Osteocyte (in vitro differentiated cells): ENCODE measurements at regions not wholly inside any gene's neighbourhood (a gene's known extent, or its start where the extent isn't known, plus 50 kb on each side); places are given as distances from the start of the nearest gene placed in this dataset.

Source experiments
- DNase-seq: peaks from one replicate; pipeline ENCODE4 v3.0.0; 2021; ENCODE audit warnings: mixed read lengths; ENCODE audit not compliant: unreplicated experiment; ENCODE audit errors: extremely low spot score
- H3K27ac Mint-ChIP-seq: one replicate; pipeline ENCODE4 v1.8.0; 2021; ENCODE audit warnings: mild to moderate bottlenecking, mixed read lengths; ENCODE audit not compliant: unreplicated experiment
- H3K27me3 Mint-ChIP-seq: one replicate; pipeline ENCODE4 v1.8.0; 2021; ENCODE audit warnings: mixed read lengths; ENCODE audit not compliant: unreplicated experiment
- H3K36me3 Mint-ChIP-seq: one replicate; pipeline ENCODE4 v1.8.0; 2021; ENCODE audit warnings: mixed read lengths; ENCODE audit not compliant: unreplicated experiment
- H3K4me1 Mint-ChIP-seq: one replicate; pipeline ENCODE4 v1.8.0; 2021; ENCODE audit warnings: mixed read lengths; ENCODE audit not compliant: unreplicated experiment
- H3K4me3 Mint-ChIP-seq: one replicate; pipeline ENCODE4 v1.8.0; 2021; ENCODE audit warnings: mild to moderate bottlenecking, moderate library complexity, mixed read lengths; ENCODE audit not compliant: unreplicated experiment
- H3K9me3 Mint-ChIP-seq: one replicate; pipeline ENCODE4 v1.8.0; 2021; ENCODE audit warnings: mixed read lengths; ENCODE audit not compliant: unreplicated experiment
- CTCF ChIP-seq: fragments of 200-600 bp; sonication (generic); IDR thresholded peaks from 2 replicates; pipeline ENCODE4 v1.5.0; 2021; ENCODE audit warnings: antibody characterized with exemption, mild to moderate bottlenecking, moderate library complexity

GRCh38 chr20:40489886-40490285 lies 199.2 kb downstream of the MAFB start:
- Mint-ChIP-seq H3K4me1 (peaks cover 9% of the 10 kb centered on the region), H3K27me3 (peaks cover 3% of the 10 kb centered on the region), H3K9me3 (no peaks in the 10 kb centered on the region), H3K27ac (no peak overlapping the region), H3K4me3 (no peak overlapping the region), H3K36me3 (no peaks in the 10 kb centered on the region)
- DNase-seq, result peak; percentile 17
- no peak for TF ChIP-seq CTCF

GRCh38 chr20:40488401-40488800 lies 200.6 kb downstream of the MAFB start:
- no peak for TF ChIP-seq CTCF
- no peaks in the 10 kb centered on the region for H3K9me3 Mint-ChIP-seq
- H3K27me3 Mint-ChIP-seq, result peaks cover 7% of the 10 kb centered on the region
- peaks cover 9% of the 10 kb centered on the region for H3K4me1 Mint-ChIP-seq
- no peak for DNase-seq
- no peaks in the 10 kb centered on the region for H3K36me3 Mint-ChIP-seq
- no peak overlapping the region for H3K4me3 Mint-ChIP-seq
- no peak overlapping the region for H3K27ac Mint-ChIP-seq

GRCh38 chr20:40486297-40486696 lies 202.7 kb downstream of the MAFB start:
- Mint-ChIP-seq H3K36me3 (no peaks in the 10 kb centered on the region), H3K27me3 (peaks cover 11% of the 10 kb centered on the region), H3K9me3 (no peaks in the 10 kb centered on the region), H3K27ac (no peak overlapping the region), H3K4me3 (no peak overlapping the region), H3K4me1 (peaks cover 5% of the 10 kb centered on the region)
- peak; percentile 42 for DNase-seq
- TF ChIP-seq CTCF, result no peak

GRCh38 chr20:40481743-40482458 lies 207.1 kb downstream of the MAFB start:
- H3K27me3 Mint-ChIP-seq, result peaks cover 20% of the 10 kb centered on the region
- no peak overlapping the region for H3K27ac Mint-ChIP-seq
- no peak for TF ChIP-seq CTCF

GRCh38 chr20:40481337-40481736 lies 207.7 kb downstream of the MAFB start:
- Mint-ChIP-seq H3K36me3 (no peaks in the 10 kb centered on the region), H3K4me1 (no peaks in the 10 kb centered on the region), H3K4me3 (no peak overlapping the region), H3K9me3 (no peaks in the 10 kb centered on the region), H3K27ac (no peak overlapping the region), H3K27me3 (peaks cover 24% of the 10 kb centered on the region)
- DNase-seq, result peak; percentile 11
- TF ChIP-seq CTCF, result no peak

More at GRCh38 chr20:40481743-40482458, 207.1 kb downstream of the MAFB start:
- no peaks in the 10 kb centered on the region for H3K9me3 Mint-ChIP-seq
- peak; percentile 10 for DNase-seq
- H3K4me3 Mint-ChIP-seq, result no peak overlapping the region
- no peaks in the 10 kb centered on the region for H3K36me3 Mint-ChIP-seq
- no peaks in the 10 kb centered on the region for H3K4me1 Mint-ChIP-seq
